Stomach (tissue), 8 donors: ENCODE measurements at regions not wholly inside any gene's neighbourhood (a gene's known extent, or its start where the extent isn't known, plus 50 kb on each side); places are given as distances from the start of the nearest gene placed in this dataset.
"Not testable (repeated sequence)": the region's sequence is repeated elsewhere in the genome, so short reads cannot be mapped to it uniquely, and the experiment has no call there.

Experiments
- DNase-seq, 2 donors: peaks; one replicate each; pipeline versions ENCODE4 v3.0.0 to v3.0.0-alpha.2; 2013 to 2019
- H3K27ac ChIP-seq, 5 donors: fragments of 200-600 bp in 4 of 5; sonication (generic) in 4 of 5; one replicate each; pipeline ENCODE4 v1.5.1; 2013 to 2019; ENCODE audit warnings: mild to moderate bottlenecking in 1 of 5, moderate library complexity in 1 of 5
- H3K27me3 ChIP-seq, 3 donors: fragments of 200-600 bp; sonication (generic); one replicate each; pipeline ENCODE4 v1.5.1; 2017 to 2019; ENCODE audit warnings: mixed run types in 1 of 3
- H3K36me3 ChIP-seq, 4 donors: fragments of 200-600 bp; sonication (generic); 1 replicate in 3 of 4; 2 replicates in 1 of 4; pipeline ENCODE4 v1.5.1; 2016 to 2019
- H3K4me1 ChIP-seq, 4 donors: fragments of 200-600 bp; sonication (generic); one replicate each; pipeline ENCODE4 v1.5.1; 2016 to 2019
- H3K4me3 ChIP-seq, 4 donors: fragments of 200-600 bp; sonication (generic) in 3 of 4; one replicate each; pipeline ENCODE4 v1.5.1; 2016 to 2019; ENCODE audit warnings: mild to moderate bottlenecking in 1 of 4
- H3K9me3 ChIP-seq, 4 donors: fragments of 200-600 bp; sonication (generic); one replicate each; pipeline ENCODE4 v1.5.1; 2016 to 2019
- EP300 ChIP-seq: sonication (generic); formaldehyde crosslinking; IDR thresholded peaks from one replicate; pipeline ENCODE4 v1.6.1; 2017; ENCODE audit warnings: antibody characterized with exemption
- POLR2A ChIP-seq, 4 donors: fragments of 450-650 bp; IDR thresholded peaks; one replicate each; pipeline ENCODE4 v1.6.1; 2016; ENCODE audit warnings: antibody characterized with exemption in 4 of 4, control low read depth in 2 of 4, mild to moderate bottlenecking in 1 of 4, moderate library complexity in 1 of 4
- POLR2AphosphoS5 ChIP-seq, 3 donors: sonication (generic); formaldehyde crosslinking; IDR thresholded peaks; one replicate each; pipeline ENCODE4 v1.6.1; 2016; ENCODE audit warnings: antibody characterized with exemption in 3 of 3
- WGBS, 5 donors: extraction: QIAGEN DNeasy Blood & Tissue Kit in 3 of 5; methylation state at CpG; one replicate each; pipeline versions ENCODE4 v1.1.5 to v1.1.7; 2013 to 2018; 5-methylcytosine and 5-hydroxymethylcytosine counted together
- intact Hi-C: fragments of 100-400 bp; cut with DNase I; formaldehyde crosslinking; loops from one replicate; pipeline ENCODE4 v1.15.1; 2023; ENCODE audit warnings: low total_unique reads
- TF ChIP-seq, protein P1 (sequence below), 7 experiments: fragments of 450-650 bp in 4 of 7; fragments of 200-600 bp in 3 of 7; sonication (generic) in 3 of 7; IDR thresholded peaks; one replicate each; pipeline ENCODE4 v1.5.1; 2016 to 2019; ENCODE audit warnings: antibody characterized with exemption in 7 of 7, control low read depth in 2 of 7, mild to moderate bottlenecking in 1 of 7
- donor health status: healthy with polysubstance abuse.
- donor health status: Bipolar disorder and iron deficiency.
- donor health status: healthy.

DNA sequence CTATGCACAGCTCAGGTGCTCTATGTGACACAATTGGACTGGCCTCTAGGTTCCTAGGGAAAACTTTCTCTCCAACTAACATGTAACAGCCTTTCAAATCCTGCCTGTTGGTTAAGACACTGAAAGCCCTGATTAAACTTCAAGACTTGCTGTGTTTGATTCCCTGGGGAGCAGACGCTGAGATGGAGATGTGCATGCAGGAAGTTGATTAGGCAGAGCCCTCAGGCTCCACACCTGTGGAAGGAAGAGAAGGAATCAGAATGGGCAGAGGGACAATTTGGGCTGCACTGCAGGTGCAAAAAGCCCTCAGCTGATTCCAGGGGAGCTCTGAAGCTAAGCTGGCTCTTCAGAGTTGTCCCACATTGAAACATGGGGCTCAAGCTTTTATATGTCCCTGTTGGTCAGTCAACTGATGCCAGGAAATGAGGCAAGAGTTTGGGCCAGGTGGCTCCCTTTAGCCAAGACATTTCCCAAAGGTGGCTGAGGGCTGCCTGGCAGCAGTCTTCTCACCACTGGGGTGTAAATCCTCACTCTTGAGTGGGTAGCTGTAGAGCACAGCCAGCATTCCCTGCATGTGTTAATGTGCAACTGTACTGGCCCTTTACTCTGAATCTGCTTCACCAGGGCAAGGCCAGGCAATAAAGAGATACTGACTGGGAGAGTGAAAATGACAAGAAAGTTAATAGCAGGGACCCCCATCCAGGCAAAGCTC, 199.5 kb upstream of the DDX18 start:
- Histone ChIP-seq H3K36me3 (no peaks in the 10 kb centered on the region), H3K4me1 (no peaks in the 10 kb centered on the region), H3K27ac (no peak overlapping the region), H3K9me3 (no peaks in the 10 kb centered on the region), H3K27me3 (no peaks in the 10 kb centered on the region), H3K4me3 (no peak overlapping the region)
- WGBS, 5 donors, result 80 to 88% (median 83%) methylated on average over 1 of the region's 1 CpG
- no peak for TF ChIP-seq EP300
- no peak for TF ChIP-seq POLR2A (IDR thresholded peaks at IDR 0.05)
- TF ChIP-seq POLR2AphosphoS5 (IDR thresholded peaks at IDR 0.05), result no peak
- TF ChIP-seq, protein P1, sequence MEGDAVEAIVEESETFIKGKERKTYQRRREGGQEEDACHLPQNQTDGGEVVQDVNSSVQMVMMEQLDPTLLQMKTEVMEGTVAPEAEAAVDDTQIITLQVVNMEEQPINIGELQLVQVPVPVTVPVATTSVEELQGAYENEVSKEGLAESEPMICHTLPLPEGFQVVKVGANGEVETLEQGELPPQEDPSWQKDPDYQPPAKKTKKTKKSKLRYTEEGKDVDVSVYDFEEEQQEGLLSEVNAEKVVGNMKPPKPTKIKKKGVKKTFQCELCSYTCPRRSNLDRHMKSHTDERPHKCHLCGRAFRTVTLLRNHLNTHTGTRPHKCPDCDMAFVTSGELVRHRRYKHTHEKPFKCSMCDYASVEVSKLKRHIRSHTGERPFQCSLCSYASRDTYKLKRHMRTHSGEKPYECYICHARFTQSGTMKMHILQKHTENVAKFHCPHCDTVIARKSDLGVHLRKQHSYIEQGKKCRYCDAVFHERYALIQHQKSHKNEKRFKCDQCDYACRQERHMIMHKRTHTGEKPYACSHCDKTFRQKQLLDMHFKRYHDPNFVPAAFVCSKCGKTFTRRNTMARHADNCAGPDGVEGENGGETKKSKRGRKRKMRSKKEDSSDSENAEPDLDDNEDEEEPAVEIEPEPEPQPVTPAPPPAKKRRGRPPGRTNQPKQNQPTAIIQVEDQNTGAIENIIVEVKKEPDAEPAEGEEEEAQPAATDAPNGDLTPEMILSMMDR (IDR thresholded peaks at IDR 0.05), result no peak
- DNase-seq, result no peak
- intact Hi-C loops, result no loop called here

DNA sequence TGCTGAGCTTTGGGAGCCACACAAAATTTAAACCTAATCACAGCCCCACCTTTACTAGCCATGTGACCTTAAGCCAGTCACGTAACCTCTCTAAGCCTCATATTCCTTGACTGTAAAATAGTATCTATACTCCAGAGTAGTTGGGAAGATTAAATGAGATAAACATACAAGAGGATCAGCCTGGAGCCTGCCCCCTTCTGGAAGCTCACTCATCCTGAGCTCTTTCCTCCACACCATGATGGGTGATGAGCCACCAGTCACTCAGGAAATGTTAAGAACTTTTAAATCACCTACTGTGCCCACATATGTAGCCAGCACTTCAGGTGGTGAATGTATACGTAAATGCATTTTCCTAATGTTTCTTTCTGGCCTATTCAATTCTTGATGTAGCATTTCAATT, 195.9 kb upstream of the DDX18 start:
- H3K9me3 ChIP-seq, result no peaks in the 10 kb centered on the region
- no peaks in the 10 kb centered on the region for H3K4me1 ChIP-seq
- TF ChIP-seq POLR2A (IDR thresholded peaks at IDR 0.05) (no peak), EP300 (no peak), POLR2AphosphoS5 (IDR thresholded peaks at IDR 0.05) (no peak)
- TF ChIP-seq, protein P1 (IDR thresholded peaks at IDR 0.05), result no peak
- no peaks in the 10 kb centered on the region for H3K27me3 ChIP-seq
- H3K4me3 ChIP-seq, result no peak overlapping the region
- intact Hi-C loops, result no loop called here
- DNase-seq, result no peak
- H3K27ac ChIP-seq, result no peak overlapping the region
- no peaks in the 10 kb centered on the region for H3K36me3 ChIP-seq
- 87 to 98% (median 96%) methylated on average over 2 of the region's 2 CpGs for WGBS, 5 donors

- no peaks in the 10 kb centered on the region for H3K27me3 ChIP-seq
- no peak overlapping the region for H3K27ac ChIP-seq
- H3K4me1 ChIP-seq, result no peaks in the 10 kb centered on the region
- intact Hi-C loops, result no loop called here
- no peak overlapping the region for H3K4me3 ChIP-seq
- no peak for DNase-seq
- TF ChIP-seq, protein P1 (IDR thresholded peaks at IDR 0.05), result no peak
- TF ChIP-seq POLR2AphosphoS5 (IDR thresholded peaks at IDR 0.05), result no peak
- TF ChIP-seq POLR2A (IDR thresholded peaks at IDR 0.05), result no peak
- TF ChIP-seq EP300, result no peak
- H3K36me3 ChIP-seq, result no peaks in the 10 kb centered on the region
- no peaks in the 10 kb centered on the region for H3K9me3 ChIP-seq
Observed at GRCh38 chr2:117621326-117621725, 193.2 kb upstream of the DDX18 start.

DNA sequence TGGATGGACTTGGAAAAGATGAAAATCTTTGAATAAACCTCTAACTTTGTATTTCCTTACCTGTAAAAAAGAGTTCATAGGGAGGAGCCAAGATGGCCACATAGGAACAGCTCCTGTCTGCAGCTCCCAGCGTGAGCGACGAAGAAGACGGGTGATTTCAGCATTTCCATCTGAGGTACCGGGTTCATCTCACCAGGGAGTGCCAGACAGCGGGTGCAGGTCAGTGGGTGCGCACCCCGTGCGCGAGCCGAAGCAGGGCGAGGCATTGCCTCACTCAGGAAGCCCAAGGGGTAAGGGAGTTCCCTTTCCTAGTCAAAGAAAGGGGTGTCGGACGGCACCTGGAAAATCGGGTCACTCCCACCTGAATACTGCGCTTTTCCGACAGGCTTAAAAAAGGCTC, 191.3 kb upstream of the DDX18 start:
- H3K27me3 ChIP-seq, H3K36me3 ChIP-seq, DNase-seq, intact Hi-C loops, H3K27ac ChIP-seq, H3K4me1 ChIP-seq, H3K9me3 ChIP-seq: not testable (repeated sequence)
- H3K4me3 ChIP-seq, result peak overlapping the region in 1 of 4 donors; percentile 18
- WGBS, 5 donors, result 75 to 94% (median 83%) methylated on average over 17 of the region's 17 CpGs

GRCh38 chr2:117631152-117631945, 183.1 kb upstream of the DDX18 start:
- H3K4me1 ChIP-seq, result no peaks in the 10 kb centered on the region
- DNase-seq, result peak in 1 of 2 donors; percentile 11
- TF ChIP-seq, protein P1 (IDR thresholded peaks at IDR 0.05), result no peak
- TF ChIP-seq POLR2AphosphoS5 (IDR thresholded peaks at IDR 0.05), result no peak
- no peak for TF ChIP-seq EP300
- no peak for TF ChIP-seq POLR2A (IDR thresholded peaks at IDR 0.05)
- H3K27me3 ChIP-seq, result no peaks in the 10 kb centered on the region
- no peak overlapping the region for H3K27ac ChIP-seq
- WGBS, 5 donors, result 57 to 81% (median 74%) methylated on average over 5 of the region's 5 CpGs
- H3K4me3 ChIP-seq, result no peak overlapping the region
- no peaks in the 10 kb centered on the region for H3K9me3 ChIP-seq
- H3K36me3 ChIP-seq, result no peaks in the 10 kb centered on the region
- intact Hi-C loops, result no loop called here
